ENCODE measurements at regions not wholly inside any gene's neighbourhood (a gene's known extent, or its start where the extent isn't known, plus 50 kb on each side); places are given as distances from the start of the nearest gene placed in this dataset.

DNA sequence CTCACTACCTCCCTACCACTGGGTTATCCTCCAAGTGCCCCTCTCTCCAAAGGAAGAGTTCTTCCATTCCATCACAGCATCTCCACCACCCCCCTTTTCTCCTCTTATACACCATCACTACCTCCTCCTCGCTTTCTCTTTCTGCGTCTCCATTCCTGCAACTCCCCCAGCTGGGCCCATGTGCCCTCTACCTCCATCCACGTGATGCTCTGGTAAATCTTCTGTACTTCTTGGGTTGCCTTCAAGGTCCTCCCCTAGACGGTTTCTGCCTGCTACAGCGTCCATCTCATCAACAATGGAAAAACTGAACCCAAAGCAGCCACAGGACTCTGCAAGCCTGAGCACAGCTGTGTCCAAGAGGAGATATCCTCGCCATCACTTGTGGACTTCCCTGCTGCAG is 129.5 kb upstream of the SLCO3A1 start:
- H3K4me3 ChIP-seq (ENCODE audit: low read depth in 1 of 3, low read length in 3 of 3): no peak overlapping the region
- TF ChIP-seq, protein P1, sequence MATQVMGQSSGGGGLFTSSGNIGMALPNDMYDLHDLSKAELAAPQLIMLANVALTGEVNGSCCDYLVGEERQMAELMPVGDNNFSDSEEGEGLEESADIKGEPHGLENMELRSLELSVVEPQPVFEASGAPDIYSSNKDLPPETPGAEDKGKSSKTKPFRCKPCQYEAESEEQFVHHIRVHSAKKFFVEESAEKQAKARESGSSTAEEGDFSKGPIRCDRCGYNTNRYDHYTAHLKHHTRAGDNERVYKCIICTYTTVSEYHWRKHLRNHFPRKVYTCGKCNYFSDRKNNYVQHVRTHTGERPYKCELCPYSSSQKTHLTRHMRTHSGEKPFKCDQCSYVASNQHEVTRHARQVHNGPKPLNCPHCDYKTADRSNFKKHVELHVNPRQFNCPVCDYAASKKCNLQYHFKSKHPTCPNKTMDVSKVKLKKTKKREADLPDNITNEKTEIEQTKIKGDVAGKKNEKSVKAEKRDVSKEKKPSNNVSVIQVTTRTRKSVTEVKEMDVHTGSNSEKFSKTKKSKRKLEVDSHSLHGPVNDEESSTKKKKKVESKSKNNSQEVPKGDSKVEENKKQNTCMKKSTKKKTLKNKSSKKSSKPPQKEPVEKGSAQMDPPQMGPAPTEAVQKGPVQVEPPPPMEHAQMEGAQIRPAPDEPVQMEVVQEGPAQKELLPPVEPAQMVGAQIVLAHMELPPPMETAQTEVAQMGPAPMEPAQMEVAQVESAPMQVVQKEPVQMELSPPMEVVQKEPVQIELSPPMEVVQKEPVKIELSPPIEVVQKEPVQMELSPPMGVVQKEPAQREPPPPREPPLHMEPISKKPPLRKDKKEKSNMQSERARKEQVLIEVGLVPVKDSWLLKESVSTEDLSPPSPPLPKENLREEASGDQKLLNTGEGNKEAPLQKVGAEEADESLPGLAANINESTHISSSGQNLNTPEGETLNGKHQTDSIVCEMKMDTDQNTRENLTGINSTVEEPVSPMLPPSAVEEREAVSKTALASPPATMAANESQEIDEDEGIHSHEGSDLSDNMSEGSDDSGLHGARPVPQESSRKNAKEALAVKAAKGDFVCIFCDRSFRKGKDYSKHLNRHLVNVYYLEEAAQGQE (IDR thresholded peaks at IDR 0.05): no peak
- no peak for TF ChIP-seq JUND (IDR thresholded peaks at IDR 0.05)
- TF ChIP-seq RAD21 (IDR thresholded peaks at IDR 0.05): no peak
- no peak for TF ChIP-seq ATF3 (IDR thresholded peaks at IDR 0.05)
- no peak for TF ChIP-seq FOXA2 (IDR thresholded peaks at IDR 0.05)
- no peak for TF ChIP-seq FOXA1 (IDR thresholded peaks at IDR 0.05)
- no peak for TF ChIP-seq NR2F2 (IDR thresholded peaks at IDR 0.05)
- TF ChIP-seq SP1 (IDR thresholded peaks at IDR 0.05): no peak
- 84% methylated on average over 6 of the region's 6 CpGs for WGBS

DNA sequence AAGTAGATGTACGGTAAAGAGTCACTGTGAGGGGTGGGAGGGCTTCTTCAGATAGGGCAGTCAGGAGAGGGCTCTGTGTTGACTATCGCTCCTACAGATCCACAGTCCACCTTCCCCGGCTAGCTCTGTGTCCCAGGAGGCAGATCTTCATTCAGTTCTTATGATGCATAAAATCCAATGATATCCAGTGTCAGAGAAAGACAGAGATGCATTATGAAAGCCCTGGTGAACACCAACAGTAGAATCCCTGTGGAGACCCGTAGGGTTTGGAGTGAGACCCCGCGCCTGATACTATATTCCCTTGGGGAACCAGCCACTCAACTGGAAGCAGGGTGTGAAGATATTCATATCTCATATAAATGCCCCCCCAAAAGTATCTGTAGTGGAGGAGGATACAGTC is 119.8 kb upstream of the SLCO3A1 start:
- Histone ChIP-seq H3K36me3 (ENCODE audit: control insufficient read depth in 4 of 4, insufficient read depth in 3 of 4, low read depth in 1 of 4, low read length in 3 of 4) (no peaks in the 10 kb centered on the region), H3K9ac (ENCODE audit: low read depth in 1 of 2, low read length in 2 of 2) (no peak overlapping the region)
- no peak for TF ChIP-seq JUND (IDR thresholded peaks at IDR 0.05)
- TF ChIP-seq SP1 (IDR thresholded peaks at IDR 0.05): no peak
- no peak for TF ChIP-seq MAX (IDR thresholded peaks at IDR 0.05)
- no peak for TF ChIP-seq GABPA (IDR thresholded peaks at IDR 0.05 in 1 of 2, conservative IDR thresholded peaks at IDR 0.05 in 1 of 2)
- no peak for TF ChIP-seq HNF4A (conservative IDR thresholded peaks at IDR 0.05)
- no peak for TF ChIP-seq CTCF (IDR thresholded peaks at IDR 0.05; ENCODE audit: low read depth, low read length, missing input control)
- TF ChIP-seq, protein P1 (IDR thresholded peaks at IDR 0.05): no peak
- no peak for TF ChIP-seq RXRA (IDR thresholded peaks at IDR 0.05)
- TF ChIP-seq EGR1 (IDR thresholded peaks at IDR 0.05; ENCODE audit: low read depth in 2 of 2): no peak
- no peak for TF ChIP-seq NR2F2 (IDR thresholded peaks at IDR 0.05)

More for the DNA sequence above, 129.5 kb upstream of the SLCO3A1 start:
- Histone ChIP-seq H3K9ac (ENCODE audit: low read depth in 1 of 2, low read length in 2 of 2) (no peak overlapping the region), H3K9me3 (ENCODE audit: control insufficient read depth in 4 of 4, low read length in 3 of 4) (no peaks in the 10 kb centered on the region), H3K4me1 (ENCODE audit: control insufficient read depth in 4 of 4, insufficient read depth in 4 of 4, low read length in 3 of 4) (no peaks in the 10 kb centered on the region), H3K27me3 (ENCODE audit: control insufficient read depth in 4 of 4, insufficient read depth in 4 of 4, low read length in 3 of 4) (no peaks in the 10 kb centered on the region), H3K36me3 (ENCODE audit: control insufficient read depth in 4 of 4, insufficient read depth in 3 of 4, low read depth in 1 of 4, low read length in 3 of 4) (no peaks in the 10 kb centered on the region), H3K27ac (ENCODE audit: low read depth in 1 of 2, low read length in 2 of 2) (no peak overlapping the region)
- no peak for DNase-seq (ENCODE audit: low spot score)

More for the DNA sequence above, 119.8 kb upstream of the SLCO3A1 start:
- no peak for DNase-seq (ENCODE audit: low spot score)
- H3K9me3 ChIP-seq (ENCODE audit: control insufficient read depth in 4 of 4, low read length in 3 of 4): no peaks in the 10 kb centered on the region
- H3K27ac ChIP-seq (ENCODE audit: low read depth in 1 of 2, low read length in 2 of 2): no peak overlapping the region
- H3K4me1 ChIP-seq (ENCODE audit: control insufficient read depth in 4 of 4, insufficient read depth in 4 of 4, low read length in 3 of 4): no peaks in the 10 kb centered on the region
- H3K4me3 ChIP-seq (ENCODE audit: low read depth in 1 of 3, low read length in 3 of 3): no peak overlapping the region
- H3K27me3 ChIP-seq (ENCODE audit: control insufficient read depth in 4 of 4, insufficient read depth in 4 of 4, low read length in 3 of 4): no peaks in the 10 kb centered on the region
- 95% methylated on average over 6 of the region's 6 CpGs for WGBS
